ENCODE measurements at regions not wholly inside any gene's neighbourhood (a gene's known extent, or its start where the extent isn't known, plus 50 kb on each side); places are given as distances from the start of the nearest gene placed in this dataset.
"Not testable (repeated sequence)": the region's sequence is repeated elsewhere in the genome, so short reads cannot be mapped to it uniquely, and the experiment has no call there.

GRCh38 chr14:98200601-98201000, 1071.4 kb downstream of the BCL11B start:
- no peak for DNase-seq (ENCODE audit: low spot score)
- H3K27me3 Mint-ChIP-seq (ENCODE audit: low read depth), result no peaks in the 10 kb centered on the region
- H3K36me3 Mint-ChIP-seq (ENCODE audit: low read depth), result peaks cover 5% of the 10 kb centered on the region
- no peak overlapping the region for H3K27ac Mint-ChIP-seq
- no peak overlapping the region for H3K4me3 Mint-ChIP-seq (ENCODE audit: low read depth)
- H3K4me1 Mint-ChIP-seq (ENCODE audit: low read depth), result peaks cover 73% of the 10 kb centered on the region
- intact Hi-C loops (cut with micrococcal nuclease), result no loop called here
- H3K9me3 Mint-ChIP-seq, result no peaks in the 10 kb centered on the region

- intact Hi-C loops (cut with micrococcal nuclease), result no loop called here
- Mint-ChIP-seq H3K4me1 (ENCODE audit: low read depth) (peaks cover 77% of the 10 kb centered on the region), H3K4me3 (ENCODE audit: low read depth) (no peak overlapping the region), H3K36me3 (ENCODE audit: low read depth) (no peaks in the 10 kb centered on the region), H3K27me3 (ENCODE audit: low read depth) (no peaks in the 10 kb centered on the region), H3K27ac (no peak overlapping the region), H3K9me3 (no peaks in the 10 kb centered on the region)
- DNase-seq (ENCODE audit: low spot score), result no peak
Measured at GRCh38 chr14:98203421-98203820, 1068.6 kb downstream of the BCL11B start.

DNA sequence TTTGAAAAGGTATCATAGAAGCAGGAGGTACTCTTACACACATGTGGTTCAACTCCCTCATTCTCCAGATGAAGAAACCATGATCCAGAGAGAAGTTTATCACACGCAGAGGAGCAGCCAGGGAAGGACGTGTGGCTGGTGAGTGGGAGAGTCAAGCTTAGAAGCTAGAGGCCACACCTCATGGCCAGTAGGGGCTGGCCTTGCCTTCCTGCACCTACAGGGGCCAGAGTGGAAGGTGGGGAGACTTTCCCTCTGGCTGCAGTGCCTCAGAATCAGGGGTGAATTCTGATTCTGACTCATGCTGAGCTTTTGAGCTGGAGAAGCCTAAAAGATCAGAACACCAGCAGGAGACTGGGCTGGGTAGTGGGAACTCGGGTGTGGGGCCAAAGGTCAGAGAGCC, 1067.9 kb downstream of the BCL11B start:
- H3K27me3 Mint-ChIP-seq (ENCODE audit: low read depth), result no peaks in the 10 kb centered on the region
- intact Hi-C loops (cut with micrococcal nuclease), result no loop called here
- H3K36me3 Mint-ChIP-seq (ENCODE audit: low read depth), result no peaks in the 10 kb centered on the region
- no peak for DNase-seq (ENCODE audit: low spot score)
- H3K27ac Mint-ChIP-seq, result peak overlapping the region; percentile 40
- H3K4me1 Mint-ChIP-seq (ENCODE audit: low read depth), result peaks cover 77% of the 10 kb centered on the region
- H3K4me3 Mint-ChIP-seq (ENCODE audit: low read depth), result no peak overlapping the region
- H3K9me3 Mint-ChIP-seq, result no peaks in the 10 kb centered on the region

GRCh38 chr14:98207415-98207814, 1064.6 kb downstream of the BCL11B start:
- Mint-ChIP-seq H3K4me1 (ENCODE audit: low read depth) (peaks cover 83% of the 10 kb centered on the region), H3K27me3 (ENCODE audit: low read depth) (no peaks in the 10 kb centered on the region), H3K27ac (peak overlapping the region; percentile 2), H3K4me3 (ENCODE audit: low read depth) (no peak overlapping the region), H3K36me3 (ENCODE audit: low read depth) (no peaks in the 10 kb centered on the region), H3K9me3 (no peaks in the 10 kb centered on the region)
- intact Hi-C loops (cut with micrococcal nuclease), result no loop called here
- no peak for DNase-seq (ENCODE audit: low spot score)

DNA sequence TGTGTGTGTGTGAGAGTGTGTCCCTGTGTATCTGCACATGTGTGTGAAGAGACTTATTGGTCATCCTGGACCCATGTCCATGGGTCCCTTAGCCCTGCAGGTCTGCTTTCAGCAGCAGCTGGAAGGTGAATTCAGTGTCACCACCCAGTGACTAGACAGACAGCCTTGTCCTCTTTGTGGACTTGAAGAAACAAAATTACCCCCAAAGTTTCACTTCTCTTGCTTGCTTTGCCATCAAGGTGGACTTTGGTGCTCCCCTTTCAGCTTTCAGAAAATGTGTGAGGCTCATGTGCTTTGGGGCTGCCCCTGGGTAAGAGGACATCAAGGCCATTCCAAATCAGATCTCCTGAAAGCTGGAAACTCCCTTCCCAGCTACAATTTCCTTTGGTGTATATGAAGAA, 1063.8 kb downstream of the BCL11B start:
- Mint-ChIP-seq H3K4me1 (ENCODE audit: low read depth) (peaks cover 80% of the 10 kb centered on the region), H3K36me3 (ENCODE audit: low read depth) (no peaks in the 10 kb centered on the region), H3K4me3 (ENCODE audit: low read depth) (no peak overlapping the region), H3K9me3 (no peaks in the 10 kb centered on the region), H3K27ac (peak overlapping the region; percentile 45), H3K27me3 (ENCODE audit: low read depth) (no peaks in the 10 kb centered on the region)
- intact Hi-C loops (cut with micrococcal nuclease), result no loop called here
- no peak for DNase-seq (ENCODE audit: low spot score)

DNA sequence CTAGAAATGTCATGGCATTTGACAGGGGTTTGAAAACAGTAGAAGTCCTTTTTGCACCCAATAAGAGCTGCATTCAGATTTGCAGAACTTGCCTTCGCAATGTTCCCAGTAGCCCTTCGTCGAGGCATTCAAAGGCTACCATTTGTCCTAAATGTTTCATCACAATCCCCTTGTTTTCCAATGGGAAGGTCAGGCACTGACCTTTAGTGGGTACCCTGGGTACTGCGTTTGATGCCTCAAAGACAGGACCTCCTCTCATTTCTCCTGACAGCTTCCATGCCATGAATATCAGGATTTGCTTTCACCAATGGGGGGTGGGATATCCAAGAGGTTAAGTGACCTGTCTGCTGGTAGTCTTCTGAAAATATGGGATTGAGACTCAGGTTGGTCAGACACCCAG, 1063.1 kb downstream of the BCL11B start:
- Mint-ChIP-seq H3K9me3 (no peaks in the 10 kb centered on the region), H3K27ac (no peak overlapping the region), H3K4me3 (ENCODE audit: low read depth) (no peak overlapping the region), H3K36me3 (ENCODE audit: low read depth) (no peaks in the 10 kb centered on the region), H3K4me1 (ENCODE audit: low read depth) (peaks cover 73% of the 10 kb centered on the region), H3K27me3 (ENCODE audit: low read depth) (no peaks in the 10 kb centered on the region)
- intact Hi-C loops (cut with micrococcal nuclease), result no loop called here
- no peak for DNase-seq (ENCODE audit: low spot score)

DNA sequence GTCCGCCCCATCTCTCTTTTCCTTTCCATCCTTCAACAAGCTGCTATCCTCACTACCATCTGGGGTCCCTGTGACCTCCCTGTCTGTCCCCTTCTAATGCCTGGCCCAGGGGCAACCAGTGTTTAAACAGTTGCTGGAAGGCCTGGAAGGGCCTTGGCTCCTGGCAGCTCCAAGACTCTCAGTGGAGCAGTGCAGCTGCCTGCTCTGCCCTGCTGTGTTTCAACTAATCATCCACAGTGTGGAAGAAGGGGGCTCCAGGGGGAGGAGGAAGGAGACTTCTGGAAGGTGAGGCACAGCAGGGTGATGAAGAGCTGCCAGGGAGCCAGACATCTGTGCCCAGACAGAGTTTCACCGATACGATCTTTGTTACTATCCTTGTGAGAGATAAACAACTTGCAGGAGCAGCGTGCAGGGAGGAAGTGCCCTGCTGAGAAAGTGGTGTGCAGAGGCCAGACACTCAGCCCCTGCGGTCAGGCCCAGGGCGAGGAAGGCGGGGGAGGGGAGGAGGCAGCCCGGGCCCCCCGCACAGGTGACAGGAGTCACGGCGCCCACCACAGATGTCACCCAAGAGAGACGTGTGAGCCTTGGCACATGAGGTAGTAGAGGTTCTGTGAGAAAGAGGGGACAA, 1061.8 kb downstream of the BCL11B start:
- peak overlapping the region; percentile 66 for H3K27ac Mint-ChIP-seq
- intact Hi-C loops (cut with micrococcal nuclease), result no loop called here
- H3K36me3 Mint-ChIP-seq (ENCODE audit: low read depth), result no peaks in the 10 kb centered on the region
- H3K4me1 Mint-ChIP-seq (ENCODE audit: low read depth), result peaks cover 65% of the 10 kb centered on the region
- no peaks in the 10 kb centered on the region for H3K27me3 Mint-ChIP-seq (ENCODE audit: low read depth)
- H3K4me3 Mint-ChIP-seq (ENCODE audit: low read depth), result peak overlapping the region; percentile 56
- DNase-seq (ENCODE audit: low spot score), result peak; percentile 28
- no peaks in the 10 kb centered on the region for H3K9me3 Mint-ChIP-seq

DNA sequence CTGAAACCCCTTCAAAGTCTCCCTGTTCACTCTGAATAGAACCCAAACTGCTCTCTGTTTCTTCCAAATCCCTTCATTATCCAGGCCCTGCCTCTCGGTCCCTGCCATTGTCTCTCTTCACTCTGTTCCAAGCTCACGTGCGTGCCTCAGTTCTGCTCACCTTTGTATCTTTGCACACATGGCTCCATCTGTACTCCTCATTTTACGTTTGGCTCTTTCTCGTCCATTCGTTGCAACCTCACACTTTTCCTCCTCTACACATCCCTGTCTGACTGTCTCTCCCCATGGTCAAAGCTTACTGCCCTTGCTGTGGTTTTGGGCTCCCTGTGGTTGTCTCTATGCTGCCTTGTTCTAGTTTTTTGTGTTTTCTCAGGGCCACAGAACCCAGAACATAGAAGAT, 1054.5 kb downstream of the BCL11B start:
- Mint-ChIP-seq H3K27me3 (ENCODE audit: low read depth) (no peaks in the 10 kb centered on the region), H3K4me1 (ENCODE audit: low read depth) (peaks cover 15% of the 10 kb centered on the region), H3K4me3 (ENCODE audit: low read depth) (no peak overlapping the region), H3K27ac (no peak overlapping the region), H3K9me3 (no peaks in the 10 kb centered on the region), H3K36me3 (ENCODE audit: low read depth) (peaks cover 1% of the 10 kb centered on the region)
- intact Hi-C loops (cut with micrococcal nuclease), result no loop called here
- DNase-seq (ENCODE audit: low spot score), result no peak

GRCh38 chr14:98218218-98218617, 1053.8 kb downstream of the BCL11B start:
- DNase-seq (ENCODE audit: low spot score), result no peak
- Mint-ChIP-seq H3K27ac (no peak overlapping the region), H3K36me3 (ENCODE audit: low read depth) (peaks cover 4% of the 10 kb centered on the region), H3K4me3 (ENCODE audit: low read depth) (no peak overlapping the region), H3K27me3 (ENCODE audit: low read depth) (no peaks in the 10 kb centered on the region), H3K4me1 (ENCODE audit: low read depth) (peaks cover 20% of the 10 kb centered on the region), H3K9me3 (no peaks in the 10 kb centered on the region)
- intact Hi-C loops (cut with micrococcal nuclease), result no loop called here

GRCh38 chr14:98219638-98220037, 1052.4 kb downstream of the BCL11B start:
- Mint-ChIP-seq H3K36me3 (ENCODE audit: low read depth) (peaks cover 4% of the 10 kb centered on the region), H3K27ac (no peak overlapping the region), H3K4me1 (ENCODE audit: low read depth) (peaks cover 28% of the 10 kb centered on the region), H3K4me3 (ENCODE audit: low read depth) (no peak overlapping the region), H3K27me3 (ENCODE audit: low read depth) (no peaks in the 10 kb centered on the region), H3K9me3 (no peaks in the 10 kb centered on the region)
- intact Hi-C loops (cut with micrococcal nuclease), result no loop called here
- DNase-seq (ENCODE audit: low spot score), result no peak

DNA sequence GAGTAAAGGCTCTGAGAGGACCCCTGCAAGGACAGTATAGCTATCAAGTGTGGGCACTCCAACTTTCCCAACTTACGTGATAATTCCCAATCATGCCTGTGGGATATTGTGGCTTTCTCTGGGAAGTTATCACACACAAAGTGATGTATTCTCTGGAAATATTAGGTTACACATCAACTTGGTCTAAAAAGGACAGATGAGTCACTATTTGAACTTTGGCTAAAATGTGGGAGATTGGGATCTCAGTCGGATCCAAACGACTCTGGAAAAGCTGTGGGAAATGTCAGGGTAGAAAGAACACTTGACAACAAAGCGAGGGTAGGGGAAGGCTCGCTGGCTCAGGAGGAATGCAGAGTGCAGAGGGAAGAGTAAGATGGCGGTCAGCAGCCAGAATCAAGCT, 1048.9 kb downstream of the BCL11B start:
- H3K27me3 Mint-ChIP-seq (ENCODE audit: low read depth), result no peaks in the 10 kb centered on the region
- H3K36me3 Mint-ChIP-seq (ENCODE audit: low read depth), result peaks cover 4% of the 10 kb centered on the region
- no peaks in the 10 kb centered on the region for H3K9me3 Mint-ChIP-seq
- H3K4me3 Mint-ChIP-seq (ENCODE audit: low read depth), result no peak overlapping the region
- intact Hi-C loops (cut with micrococcal nuclease), result no loop called here
- DNase-seq (ENCODE audit: low spot score), result no peak
- H3K27ac Mint-ChIP-seq, result peak overlapping the region; percentile 88
- peaks cover 57% of the 10 kb centered on the region for H3K4me1 Mint-ChIP-seq (ENCODE audit: low read depth)

DNA sequence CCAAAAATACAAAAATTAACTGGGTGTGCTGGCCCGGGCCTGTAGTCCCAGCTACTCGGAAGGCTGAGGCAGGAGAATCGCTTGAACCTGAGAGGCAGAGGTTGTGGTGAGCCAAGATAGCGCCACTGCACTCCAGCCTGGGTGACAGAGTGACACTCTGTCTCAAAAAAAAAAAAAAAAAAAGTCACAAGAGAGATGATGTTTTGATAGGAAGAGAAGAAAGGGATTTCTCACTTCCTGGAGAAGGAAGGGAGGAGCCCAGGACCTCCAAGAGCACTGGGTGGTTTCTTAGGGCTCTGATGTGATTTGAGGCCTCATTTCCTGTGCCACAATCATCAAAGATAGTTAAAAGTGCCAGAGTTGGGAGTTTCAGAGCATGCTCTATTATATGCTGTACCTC, 1048.3 kb downstream of the BCL11B start:
- H3K4me1 Mint-ChIP-seq (ENCODE audit: low read depth), result peaks cover 62% of the 10 kb centered on the region
- H3K4me3 Mint-ChIP-seq (ENCODE audit: low read depth); H3K36me3 Mint-ChIP-seq (ENCODE audit: low read depth); intact Hi-C loops (cut with micrococcal nuclease); H3K9me3 Mint-ChIP-seq; H3K27me3 Mint-ChIP-seq (ENCODE audit: low read depth): not testable (repeated sequence)
- peak overlapping the region; percentile 88 for H3K27ac Mint-ChIP-seq
- DNase-seq (ENCODE audit: low spot score), result peak; percentile 61

GRCh38 chr14:98226411-98226810, 1045.6 kb downstream of the BCL11B start:
- no peaks in the 10 kb centered on the region for H3K27me3 Mint-ChIP-seq (ENCODE audit: low read depth)
- peaks cover 75% of the 10 kb centered on the region for H3K4me1 Mint-ChIP-seq (ENCODE audit: low read depth)
- H3K9me3 Mint-ChIP-seq, result no peaks in the 10 kb centered on the region
- no peak overlapping the region for H3K4me3 Mint-ChIP-seq (ENCODE audit: low read depth)
- intact Hi-C loops (cut with micrococcal nuclease), result loop anchor here (5.0 kb wide), 1 partner anchor 39 kb away; no protein-coding TSS in a partner anchor
- no peak for DNase-seq (ENCODE audit: low spot score)
- peaks cover 4% of the 10 kb centered on the region for H3K36me3 Mint-ChIP-seq (ENCODE audit: low read depth)
- no peak overlapping the region for H3K27ac Mint-ChIP-seq
